22Rv1 (cell line): ENCODE measurements at regions not wholly inside any gene's neighbourhood (a gene's known extent, or its start where the extent isn't known, plus 50 kb on each side); places are given as distances from the start of the nearest gene placed in this dataset.

Experiments
- ZFX ChIP-seq: fragments of 450-650 bp; IDR thresholded peaks from 2 replicates; pipeline ENCODE4 v1.6.1; 2017; ENCODE audit warnings: antibody characterized with exemption, borderline replicate concordance
- TF ChIP-seq, protein P1 (sequence below): fragments of 450-650 bp; IDR thresholded peaks from 2 replicates; pipeline ENCODE4 v1.5.1; 2017; ENCODE audit warnings: mild to moderate bottlenecking

DNA sequence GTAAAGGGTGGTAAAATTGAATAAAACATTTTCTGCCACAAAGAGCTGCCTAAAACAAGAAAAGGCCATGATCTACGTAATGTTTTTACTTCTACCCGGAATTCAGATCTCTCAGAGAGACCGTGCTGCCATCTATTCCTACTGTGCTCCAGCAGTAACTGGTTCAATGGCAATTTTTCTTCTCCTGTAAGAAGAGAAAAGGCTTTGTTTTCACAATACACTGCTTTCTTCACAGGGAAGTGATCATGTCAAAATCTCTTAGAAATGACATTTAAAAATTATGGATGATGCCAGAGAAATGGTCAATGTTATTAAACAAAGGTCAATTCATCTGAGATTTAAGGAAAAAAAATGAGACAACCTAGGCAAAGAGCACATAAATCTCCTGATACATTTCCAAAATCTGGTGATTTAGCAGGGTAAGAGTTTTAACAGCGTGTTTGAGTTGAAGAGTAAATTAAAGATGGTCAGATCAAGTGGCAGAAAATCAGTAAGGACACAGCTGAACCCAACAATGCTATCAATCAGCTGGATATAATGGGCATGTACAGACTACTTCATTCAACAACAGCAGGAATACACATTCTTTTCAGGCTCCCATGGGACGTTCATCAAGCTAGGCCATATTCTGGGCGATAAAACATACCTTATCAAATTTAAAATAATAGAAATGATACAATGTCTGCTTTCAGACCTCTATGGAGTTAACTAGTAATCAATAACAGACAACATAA is 523.1 kb downstream of the CHSY3 start:
- TF ChIP-seq, protein P1, sequence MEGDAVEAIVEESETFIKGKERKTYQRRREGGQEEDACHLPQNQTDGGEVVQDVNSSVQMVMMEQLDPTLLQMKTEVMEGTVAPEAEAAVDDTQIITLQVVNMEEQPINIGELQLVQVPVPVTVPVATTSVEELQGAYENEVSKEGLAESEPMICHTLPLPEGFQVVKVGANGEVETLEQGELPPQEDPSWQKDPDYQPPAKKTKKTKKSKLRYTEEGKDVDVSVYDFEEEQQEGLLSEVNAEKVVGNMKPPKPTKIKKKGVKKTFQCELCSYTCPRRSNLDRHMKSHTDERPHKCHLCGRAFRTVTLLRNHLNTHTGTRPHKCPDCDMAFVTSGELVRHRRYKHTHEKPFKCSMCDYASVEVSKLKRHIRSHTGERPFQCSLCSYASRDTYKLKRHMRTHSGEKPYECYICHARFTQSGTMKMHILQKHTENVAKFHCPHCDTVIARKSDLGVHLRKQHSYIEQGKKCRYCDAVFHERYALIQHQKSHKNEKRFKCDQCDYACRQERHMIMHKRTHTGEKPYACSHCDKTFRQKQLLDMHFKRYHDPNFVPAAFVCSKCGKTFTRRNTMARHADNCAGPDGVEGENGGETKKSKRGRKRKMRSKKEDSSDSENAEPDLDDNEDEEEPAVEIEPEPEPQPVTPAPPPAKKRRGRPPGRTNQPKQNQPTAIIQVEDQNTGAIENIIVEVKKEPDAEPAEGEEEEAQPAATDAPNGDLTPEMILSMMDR = no peak
- no peak for TF ChIP-seq ZFX
